Gastroesophageal sphincter (tissue), 3 donors: ENCODE measurements at regions not wholly inside any gene's neighbourhood (a gene's known extent, or its start where the extent isn't known, plus 50 kb on each side); places are given as distances from the start of the nearest gene placed in this dataset.

ENCODE experiments used
- CTCF ChIP-seq, 4 experiments: fragments of 200-600 bp in 2 of 4; fragments of 450-650 bp in 2 of 4; sonication (generic) in 1 of 4; IDR thresholded peaks; one replicate each; pipeline ENCODE4 v1.5.1; 2017 to 2019; ENCODE audit warnings: antibody characterized with exemption in 4 of 4, mild to moderate bottlenecking in 2 of 4, moderate library complexity in 2 of 4
- POLR2A ChIP-seq, 2 donors: fragments of 450-650 bp; IDR thresholded peaks; one replicate each; pipeline ENCODE4 v1.6.1; 2017; ENCODE audit warnings: antibody characterized with exemption in 2 of 2, mild to moderate bottlenecking in 2 of 2, moderate library complexity in 1 of 2

DNA sequence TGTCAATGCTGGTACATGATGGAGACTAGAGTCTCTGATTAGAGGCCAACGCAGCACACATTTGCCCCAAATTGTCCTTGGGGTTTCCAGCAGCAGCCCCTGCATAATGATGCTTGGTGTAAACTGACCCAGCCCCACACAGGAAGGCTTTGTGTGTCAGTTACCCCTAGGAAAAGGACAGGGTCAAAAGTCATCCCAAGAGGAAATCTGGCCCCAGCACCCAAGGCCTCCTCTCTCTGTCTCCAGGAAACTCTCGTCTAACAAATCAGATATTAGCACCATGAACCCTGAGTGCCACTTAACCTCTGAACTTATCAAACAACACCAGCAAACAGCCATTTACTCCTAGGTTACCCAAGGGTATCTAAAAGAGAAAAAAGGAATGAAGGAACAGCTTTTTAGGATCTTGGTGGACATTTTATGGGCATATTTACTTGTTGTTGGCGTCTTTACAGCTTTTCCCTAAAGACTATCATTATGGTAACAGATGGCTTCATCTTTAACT is 84.5 kb downstream of the PSMG1 start:
- TF ChIP-seq CTCF (IDR thresholded peaks at IDR 0.05) (no peak), POLR2A (IDR thresholded peaks at IDR 0.05) (no peak)
